Caco-2 (cell line): ENCODE measurements at regions not wholly inside any gene's neighbourhood (a gene's known extent, or its start where the extent isn't known, plus 50 kb on each side); places are given as distances from the start of the nearest gene placed in this dataset.

ENCODE experiments used
- BruUV-seq: library from RNA; stranded (reverse); fragments of 400-500 nt; replicated peaks from 2 replicates; lab custom pipeline; 2021; lab: Mats Ljungman, UMichigan
- CTCF ChIA-PET: fragments of 300-600 bp; sonication (Branson Sonifier 250); formaldehyde crosslinking; loops from one replicate; lab custom pipeline; 2022; ENCODE audit warnings: antibody characterized with exemption; lab: Charles Lee
- POLR2A ChIA-PET: fragments of 300-600 bp; sonication (Branson Sonifier 250); formaldehyde crosslinking; loops from one replicate; lab custom pipeline; 2022; ENCODE audit warnings: antibody characterized with exemption; lab: Charles Lee
- DNase-seq, 2 experiments: peaks; one replicate each; pipeline versions ENCODE4 v3.0.0 to v3.0.0-alpha.2; 2020 to 2022
- H3K27me3 ChIP-seq: replicated peaks from 2 replicates; pipeline ENCODE4 v1.6.0; 2011; ENCODE audit warnings: low read length; ENCODE audit not compliant: control insufficient read depth, insufficient read depth
- H3K36me3 ChIP-seq: 2 replicates; pipeline ENCODE4 v1.5.1; 2011; ENCODE audit warnings: low read length; ENCODE audit not compliant: control insufficient read depth, insufficient read depth
- H3K4me1 ChIP-seq: fragments of 250-450 bp; sonication (Bioruptor Pico); 2 replicates; pipeline ENCODE4 v1.5.1; 2020; ENCODE audit warnings: mild to moderate bottlenecking
- H3K4me3 ChIP-seq: 2 replicates; pipeline ENCODE4 v1.5.1; 2011; ENCODE audit warnings: low read depth, mild to moderate bottlenecking, control low read depth, low read length
- H3K9me3 ChIP-seq: fragments of 250-450 bp; sonication (Bioruptor Pico); 2 replicates; pipeline ENCODE4 v1.5.1; 2020; ENCODE audit warnings: mild to moderate bottlenecking, moderate library complexity
- H3K27ac Mint-ChIP-seq: one replicate; pipeline ENCODE4 v1.8.0; 2022; ENCODE audit warnings: mixed read lengths; ENCODE audit not compliant: unreplicated experiment
- H3K27me3 Mint-ChIP-seq: one replicate; pipeline ENCODE4 v1.8.0; 2022; ENCODE audit warnings: mixed read lengths; ENCODE audit not compliant: insufficient read depth, unreplicated experiment
- H3K36me3 Mint-ChIP-seq: one replicate; pipeline ENCODE4 v1.8.0; 2022; ENCODE audit warnings: mild to moderate bottlenecking, mixed read lengths; ENCODE audit not compliant: insufficient read depth, unreplicated experiment
- H3K4me1 Mint-ChIP-seq: one replicate; pipeline ENCODE4 v1.8.0; 2022; ENCODE audit warnings: low read depth, mixed read lengths; ENCODE audit not compliant: unreplicated experiment
- H3K4me3 Mint-ChIP-seq: one replicate; pipeline ENCODE4 v1.8.0; 2022; ENCODE audit warnings: mild to moderate bottlenecking, moderate library complexity, mixed read lengths; ENCODE audit not compliant: unreplicated experiment
- H3K9me3 Mint-ChIP-seq: one replicate; pipeline ENCODE4 v1.8.0; 2022; ENCODE audit warnings: mixed read lengths; ENCODE audit not compliant: unreplicated experiment
- intact Hi-C: fragments of 100-400 bp; cut with micrococcal nuclease; formaldehyde crosslinking; loops from one replicate; pipeline ENCODE4 v1.10.0; 2022; ENCODE audit not compliant: unreplicated experiment
- TF ChIP-seq, protein P1 (sequence below), 2 experiments: fragments of 200-600 bp in 1 of 2; IDR thresholded peaks; 1 replicate in 1 of 2; 2 replicates in 1 of 2; pipeline versions ENCODE4 v1.5.1 to v1.8.0; 2011 to 2022; ENCODE audit warnings: antibody characterized with exemption in 1 of 2, control low read depth in 1 of 2, inconsistent platforms in 1 of 2, low read depth in 1 of 2, low read length in 1 of 2, mild to moderate bottlenecking in 1 of 2, moderate library complexity in 1 of 2; ENCODE audit not compliant: insufficient read depth in 1 of 2, severe bottlenecking in 1 of 2, unreplicated experiment in 1 of 2

DNA sequence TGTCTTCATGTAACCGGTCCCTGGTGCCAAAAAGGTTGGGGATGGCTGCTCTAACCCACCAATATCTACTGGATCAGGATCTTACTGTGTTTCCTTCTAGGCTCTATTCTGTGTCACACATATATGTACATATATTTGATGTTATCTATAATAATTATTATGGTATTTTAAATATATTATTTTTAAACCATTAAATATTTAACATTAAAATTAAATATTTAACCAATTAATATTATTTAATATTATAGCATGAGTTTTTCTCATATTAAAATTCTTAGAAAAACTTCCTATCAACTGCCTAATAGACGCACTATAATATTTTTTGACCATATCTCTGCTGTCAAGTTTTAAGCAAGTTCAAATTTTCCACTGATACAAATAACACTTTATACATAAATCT, 196.9 kb upstream of the PLET1 start:
- no peaks in the 10 kb centered on the region for H3K9me3 ChIP-seq
- no peaks in the 10 kb centered on the region for H3K9me3 Mint-ChIP-seq
- TF ChIP-seq, protein P1, sequence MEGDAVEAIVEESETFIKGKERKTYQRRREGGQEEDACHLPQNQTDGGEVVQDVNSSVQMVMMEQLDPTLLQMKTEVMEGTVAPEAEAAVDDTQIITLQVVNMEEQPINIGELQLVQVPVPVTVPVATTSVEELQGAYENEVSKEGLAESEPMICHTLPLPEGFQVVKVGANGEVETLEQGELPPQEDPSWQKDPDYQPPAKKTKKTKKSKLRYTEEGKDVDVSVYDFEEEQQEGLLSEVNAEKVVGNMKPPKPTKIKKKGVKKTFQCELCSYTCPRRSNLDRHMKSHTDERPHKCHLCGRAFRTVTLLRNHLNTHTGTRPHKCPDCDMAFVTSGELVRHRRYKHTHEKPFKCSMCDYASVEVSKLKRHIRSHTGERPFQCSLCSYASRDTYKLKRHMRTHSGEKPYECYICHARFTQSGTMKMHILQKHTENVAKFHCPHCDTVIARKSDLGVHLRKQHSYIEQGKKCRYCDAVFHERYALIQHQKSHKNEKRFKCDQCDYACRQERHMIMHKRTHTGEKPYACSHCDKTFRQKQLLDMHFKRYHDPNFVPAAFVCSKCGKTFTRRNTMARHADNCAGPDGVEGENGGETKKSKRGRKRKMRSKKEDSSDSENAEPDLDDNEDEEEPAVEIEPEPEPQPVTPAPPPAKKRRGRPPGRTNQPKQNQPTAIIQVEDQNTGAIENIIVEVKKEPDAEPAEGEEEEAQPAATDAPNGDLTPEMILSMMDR (IDR thresholded peaks at IDR 0.05; ENCODE audit: insufficient read depth in 1 of 2, low read depth in 1 of 2, low read length in 1 of 2, severe bottlenecking in 1 of 2, unreplicated experiment in 1 of 2): no peak
- H3K4me3 Mint-ChIP-seq: no peak overlapping the region
- no peak overlapping the region for H3K4me3 ChIP-seq
- H3K36me3 ChIP-seq: no peaks in the 10 kb centered on the region
- H3K27me3 ChIP-seq: no peaks in the 10 kb centered on the region
- no peak overlapping the region for H3K27ac Mint-ChIP-seq
- BruUV-seq: no TSS peak
- ChIA-PET POLR2A (no interaction called here), CTCF (no interaction called here)
- intact Hi-C loops: loop anchor here (10.0 kb wide), 1 partner anchor 243 kb away; no protein-coding TSS in a partner anchor
- no peak for DNase-seq
- no peaks in the 10 kb centered on the region for H3K4me1 ChIP-seq
- no peaks in the 10 kb centered on the region for H3K36me3 Mint-ChIP-seq
- H3K27me3 Mint-ChIP-seq: peaks cover 4% of the 10 kb centered on the region
- peaks cover 5% of the 10 kb centered on the region for H3K4me1 Mint-ChIP-seq

DNA sequence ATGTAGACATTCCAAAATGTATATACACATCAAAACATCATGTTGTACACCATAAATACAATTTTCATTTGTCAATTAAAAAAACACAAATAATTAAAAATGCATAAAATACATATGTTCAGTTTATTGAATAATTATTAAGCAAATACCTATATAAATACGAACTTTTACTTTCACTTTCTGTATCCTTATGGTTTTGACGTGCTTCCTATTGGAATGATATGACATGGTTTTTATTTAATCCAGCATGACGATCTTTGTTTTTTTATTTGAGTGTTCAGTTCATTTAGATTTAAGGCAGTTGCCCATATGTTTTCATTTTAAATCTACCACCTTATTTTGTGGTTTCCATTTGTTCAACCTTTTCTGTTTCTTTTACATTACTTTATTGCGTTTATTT, 198.3 kb upstream of the PLET1 start:
- H3K4me3 Mint-ChIP-seq: no peak overlapping the region
- Histone ChIP-seq H3K9me3 (no peaks in the 10 kb centered on the region), H3K4me1 (no peaks in the 10 kb centered on the region), H3K27me3 (no peaks in the 10 kb centered on the region), H3K4me3 (no peak overlapping the region), H3K36me3 (no peaks in the 10 kb centered on the region)
- H3K9me3 Mint-ChIP-seq: no peaks in the 10 kb centered on the region
- POLR2A ChIA-PET: no interaction called here
- BruUV-seq: no TSS peak
- peaks cover 3% of the 10 kb centered on the region for H3K27me3 Mint-ChIP-seq
- CTCF ChIA-PET: no interaction called here
- intact Hi-C loops: loop anchor here (10.0 kb wide), 1 partner anchor 244 kb away; no protein-coding TSS in a partner anchor
- no peaks in the 10 kb centered on the region for H3K36me3 Mint-ChIP-seq
- no peak for DNase-seq
- H3K4me1 Mint-ChIP-seq: peaks cover 5% of the 10 kb centered on the region
- TF ChIP-seq, protein P1 (IDR thresholded peaks at IDR 0.05; ENCODE audit: insufficient read depth in 1 of 2, low read depth in 1 of 2, low read length in 1 of 2, severe bottlenecking in 1 of 2, unreplicated experiment in 1 of 2): no peak
- H3K27ac Mint-ChIP-seq: no peak overlapping the region

DNA sequence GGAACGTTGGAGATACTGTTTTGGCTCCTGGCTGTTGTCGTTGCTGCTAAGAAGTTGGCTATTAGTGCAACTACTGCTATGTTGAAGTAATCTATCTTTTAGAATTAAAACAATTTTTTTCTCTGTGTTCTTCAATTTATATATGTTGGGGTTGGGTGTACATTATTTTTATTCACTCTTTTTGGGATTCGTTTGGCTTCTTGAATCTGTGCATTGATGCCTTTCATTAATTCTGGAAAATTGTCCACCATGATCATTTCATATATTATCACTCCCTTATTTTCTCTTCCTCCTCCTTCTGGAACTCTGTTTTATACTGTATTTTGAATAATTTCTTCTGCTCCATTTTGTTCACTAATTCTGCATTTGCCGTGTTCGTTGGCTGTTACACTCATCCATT, 199.5 kb upstream of the PLET1 start:
- H3K36me3 ChIP-seq: no peaks in the 10 kb centered on the region
- BruUV-seq: no TSS peak
- peaks cover 3% of the 10 kb centered on the region for H3K27me3 Mint-ChIP-seq
- no peak overlapping the region for H3K4me3 Mint-ChIP-seq
- no peaks in the 10 kb centered on the region for H3K9me3 Mint-ChIP-seq
- H3K4me1 ChIP-seq: peaks cover 1% of the 10 kb centered on the region
- H3K27me3 ChIP-seq: no peaks in the 10 kb centered on the region
- H3K9me3 ChIP-seq: no peaks in the 10 kb centered on the region
- no peak for DNase-seq
- no peaks in the 10 kb centered on the region for H3K36me3 Mint-ChIP-seq
- TF ChIP-seq, protein P1 (IDR thresholded peaks at IDR 0.05; ENCODE audit: insufficient read depth in 1 of 2, low read depth in 1 of 2, low read length in 1 of 2, severe bottlenecking in 1 of 2, unreplicated experiment in 1 of 2): no peak
- ChIA-PET CTCF (no interaction called here), POLR2A (no interaction called here)
- H3K4me1 Mint-ChIP-seq: peaks cover under 1% of the 10 kb centered on the region
- H3K27ac Mint-ChIP-seq: no peak overlapping the region
- intact Hi-C loops: no loop called here
- no peak overlapping the region for H3K4me3 ChIP-seq
